Adrenal gland (tissue), 9 donors: ENCODE measurements at regions not wholly inside any gene's neighbourhood (a gene's known extent, or its start where the extent isn't known, plus 50 kb on each side); places are given as distances from the start of the nearest gene placed in this dataset.

Source experiments
- DNase-seq, 7 donors: peaks; one replicate each; pipeline ENCODE4 v3.0.0-alpha.2; 2019 to 2020
- H3K27ac ChIP-seq, 5 donors: fragments of 200-600 bp; sonication (generic) in 4 of 5; 1 replicate in 3 of 5; 2 replicates in 2 of 5; pipeline versions ENCODE4 v1.5.1 to v1.8.0; 2016 to 2020; ENCODE audit warnings: mild to moderate bottlenecking in 1 of 5
- H3K27me3 ChIP-seq: fragments of 200-600 bp; 2 replicates; pipeline ENCODE4 v1.8.0; 2021
- H3K36me3 ChIP-seq, 2 donors: fragments of 200-600 bp; replicated peaks in 1 of 2; 1 replicate in 1 of 2; 2 replicates in 1 of 2; pipeline versions ENCODE4 v1.5.1 to v1.8.0; 2018 to 2022
- H3K4me1 ChIP-seq, 2 donors: fragments of 200-600 bp; replicated peaks in 1 of 2; 1 replicate in 1 of 2; 2 replicates in 1 of 2; pipeline versions ENCODE4 v1.5.1 to v1.8.0; 2018 to 2021
- H3K4me3 ChIP-seq, 4 donors: fragments of 200-600 bp; sonication (generic) in 3 of 4; one replicate each; pipeline ENCODE4 v1.5.1; 2016 to 2018
- H3K9me3 ChIP-seq, 3 donors: fragments of 200-600 bp; sonication (generic) in 1 of 3; replicated peaks in 1 of 3; 1 replicate in 2 of 3; 2 replicates in 1 of 3; pipeline versions ENCODE4 v1.5.1 to v1.8.0; 2016 to 2021
- POLR2A ChIP-seq, 2 donors: fragments of 450-650 bp; IDR thresholded peaks; one replicate each; pipeline ENCODE4 v1.6.1; 2017; ENCODE audit warnings: antibody characterized with exemption in 2 of 2, mild to moderate bottlenecking in 2 of 2, moderate library complexity in 1 of 2
- WGBS, 4 donors: extraction: QIAGEN DNeasy Blood & Tissue Kit in 2 of 4; methylation state at CpG; one replicate each; pipeline versions ENCODE4 v1.1.5 to v1.1.7; 2013 to 2017; 5-methylcytosine and 5-hydroxymethylcytosine counted together
- intact Hi-C, 2 donors: fragments of 100-400 bp; cut with DNase I; formaldehyde crosslinking; loops; one replicate each; pipeline versions ENCODE4 v1.14.1 to v1.15.0; 2022 to 2023
- TF ChIP-seq, protein P1 (sequence below), 6 experiments: fragments of 450-650 bp in 4 of 6; fragments of 200-600 bp in 2 of 6; sonication (generic) in 1 of 6; IDR thresholded peaks; 1 replicate in 5 of 6; 2 replicates in 1 of 6; pipeline versions ENCODE4 v1.5.1 to v1.8.0; 2016 to 2021; ENCODE audit warnings: antibody characterized with exemption in 6 of 6, mild to moderate bottlenecking in 2 of 6, moderate library complexity in 1 of 6
- donor health status: healthy with polysubstance abuse.
- donor health status: Bipolar disorder and iron deficiency.
- donor health status: DM: yes; HTN: yes; CAD: no.
- donor health status: DM: no; HTN: no; CAD: no.
- donor health status: DM: no; HTN: no; CAD: no.

- no peak for TF ChIP-seq POLR2A (IDR thresholded peaks at IDR 0.05)
- TF ChIP-seq, protein P1, sequence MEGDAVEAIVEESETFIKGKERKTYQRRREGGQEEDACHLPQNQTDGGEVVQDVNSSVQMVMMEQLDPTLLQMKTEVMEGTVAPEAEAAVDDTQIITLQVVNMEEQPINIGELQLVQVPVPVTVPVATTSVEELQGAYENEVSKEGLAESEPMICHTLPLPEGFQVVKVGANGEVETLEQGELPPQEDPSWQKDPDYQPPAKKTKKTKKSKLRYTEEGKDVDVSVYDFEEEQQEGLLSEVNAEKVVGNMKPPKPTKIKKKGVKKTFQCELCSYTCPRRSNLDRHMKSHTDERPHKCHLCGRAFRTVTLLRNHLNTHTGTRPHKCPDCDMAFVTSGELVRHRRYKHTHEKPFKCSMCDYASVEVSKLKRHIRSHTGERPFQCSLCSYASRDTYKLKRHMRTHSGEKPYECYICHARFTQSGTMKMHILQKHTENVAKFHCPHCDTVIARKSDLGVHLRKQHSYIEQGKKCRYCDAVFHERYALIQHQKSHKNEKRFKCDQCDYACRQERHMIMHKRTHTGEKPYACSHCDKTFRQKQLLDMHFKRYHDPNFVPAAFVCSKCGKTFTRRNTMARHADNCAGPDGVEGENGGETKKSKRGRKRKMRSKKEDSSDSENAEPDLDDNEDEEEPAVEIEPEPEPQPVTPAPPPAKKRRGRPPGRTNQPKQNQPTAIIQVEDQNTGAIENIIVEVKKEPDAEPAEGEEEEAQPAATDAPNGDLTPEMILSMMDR (IDR thresholded peaks at IDR 0.05), result no peak
- Histone ChIP-seq H3K27ac (peak overlapping the region; percentile 80 to 95 (median 91)), H3K36me3 (no peaks in the 10 kb centered on the region), H3K4me3 (peak overlapping the region in 1 of 4 donors; percentile 8), H3K9me3 (no peaks in the 10 kb centered on the region), H3K27me3 (no peaks in the 10 kb centered on the region), H3K4me1 (peaks cover 25 to 34% of the 10 kb centered on the region in 2 donors)
- DNase-seq, result peak; percentile 65 to 88 (median 81)
- 18 to 22% (median 20%) methylated on average over 13 to 20 of the region's 20 CpGs for WGBS, 4 donors
- intact Hi-C loops, result no loop called here
Measured at GRCh38 chr12:124655698-124656516, 88.5 kb upstream of the NCOR2 start.

DNA sequence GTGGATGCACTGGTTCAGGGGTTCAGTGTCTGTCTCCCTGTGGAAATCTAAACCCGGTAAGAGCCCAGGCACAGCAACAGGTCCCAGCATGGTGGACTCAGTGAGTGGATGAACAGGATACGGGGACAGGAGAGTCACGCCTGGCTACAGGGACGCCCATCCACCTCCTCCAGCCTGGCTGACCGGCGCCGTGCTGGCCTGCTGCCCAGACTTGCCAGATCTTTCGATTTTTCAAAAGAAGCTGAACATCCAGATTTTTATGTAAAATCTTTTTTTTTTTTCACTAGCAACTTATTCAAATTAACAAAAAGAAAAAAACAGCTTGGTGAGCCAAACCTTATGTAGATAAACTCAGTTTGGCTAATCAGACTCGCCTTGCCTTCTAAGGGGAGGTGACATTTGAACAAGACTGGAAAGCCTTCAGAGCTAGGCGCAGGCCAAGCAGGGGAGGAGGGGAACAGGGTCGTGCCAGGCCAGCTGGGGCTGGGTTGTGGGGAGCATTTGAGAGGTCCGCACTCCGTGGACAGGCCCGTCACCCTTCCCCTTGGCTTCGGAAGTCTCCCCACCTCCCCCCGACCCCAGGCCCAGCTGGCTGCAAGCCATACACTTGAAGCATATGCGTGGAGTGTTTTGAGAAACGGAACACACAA is 87.8 kb upstream of the NCOR2 start:
- 2 to 15% (median 10%) methylated on average over 13 to 18 of the region's 18 CpGs for WGBS, 4 donors
- Histone ChIP-seq H3K27me3 (no peaks in the 10 kb centered on the region), H3K4me3 (peak overlapping the region in 1 of 4 donors; percentile 8), H3K27ac (peak overlapping the region; percentile 80 to 95 (median 91)), H3K9me3 (no peaks in the 10 kb centered on the region), H3K36me3 (no peaks in the 10 kb centered on the region), H3K4me1 (peaks cover 25 to 34% of the 10 kb centered on the region in 2 donors)
- peak; percentile 87 to 95 (median 92) for DNase-seq
- TF ChIP-seq POLR2A (IDR thresholded peaks at IDR 0.05), result peak in 1 of 2 donors; percentile 38
- TF ChIP-seq, protein P1 (IDR thresholded peaks at IDR 0.05), result no peak
- intact Hi-C loops, result no loop called here

DNA sequence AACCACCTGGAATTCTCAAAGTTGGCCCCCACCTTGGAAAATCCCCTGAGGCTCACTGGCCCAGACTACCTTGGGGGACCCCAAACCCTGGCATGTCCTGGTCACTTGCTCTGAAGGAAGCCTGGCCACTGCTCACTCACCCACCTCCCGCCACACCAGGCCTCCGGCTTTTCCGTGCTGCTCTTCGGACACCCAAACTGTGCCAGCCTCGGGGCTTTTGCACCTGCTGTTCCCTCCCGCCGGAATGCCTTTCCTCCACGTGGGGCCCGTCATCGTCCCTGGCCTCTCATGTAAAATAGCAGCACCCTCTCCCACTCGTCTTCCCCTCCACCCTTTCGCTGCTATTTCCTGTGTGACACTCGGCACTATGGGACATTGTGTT is 87.2 kb upstream of the NCOR2 start:
- peaks cover 25 to 34% of the 10 kb centered on the region in 2 donors for H3K4me1 ChIP-seq
- H3K9me3 ChIP-seq, result no peaks in the 10 kb centered on the region
- H3K27ac ChIP-seq, result peak overlapping the region; percentile 80 to 95 (median 91)
- TF ChIP-seq POLR2A (IDR thresholded peaks at IDR 0.05), result no peak
- TF ChIP-seq, protein P1 (IDR thresholded peaks at IDR 0.05), result no peak
- intact Hi-C loops, result no loop called here
- 50 to 56% (median 55%) methylated on average over 13 of the region's 13 CpGs for WGBS, 4 donors
- no peaks in the 10 kb centered on the region for H3K36me3 ChIP-seq
- peak in 2 of 7 donors; percentile 30 to 34 for DNase-seq
- H3K27me3 ChIP-seq, result no peaks in the 10 kb centered on the region
- no peak overlapping the region for H3K4me3 ChIP-seq

- no peak for DNase-seq
- intact Hi-C loops, result no loop called here
- Histone ChIP-seq H3K4me3 (no peak overlapping the region), H3K4me1 (peaks cover 25 to 34% of the 10 kb centered on the region in 2 donors), H3K27ac (peak overlapping the region in 1 of 5 donors; percentile 55), H3K9me3 (peaks cover 0 to 5% (median 0%) of the 10 kb centered on the region in 3 donors), H3K27me3 (no peaks in the 10 kb centered on the region), H3K36me3 (no peaks in the 10 kb centered on the region)
- no peak for TF ChIP-seq POLR2A (IDR thresholded peaks at IDR 0.05)
- TF ChIP-seq, protein P1 (IDR thresholded peaks at IDR 0.05), result no peak
- WGBS, 4 donors, result 48 to 71% (median 66%) methylated on average over 13 to 19 of the region's 19 CpGs
Measured at GRCh38 chr12:124653169-124653931, 85.9 kb upstream of the NCOR2 start.
